ENCODE measurements at regions not wholly inside any gene's neighbourhood (a gene's known extent, or its start where the extent isn't known, plus 50 kb on each side); places are given as distances from the start of the nearest gene placed in this dataset.

DNA sequence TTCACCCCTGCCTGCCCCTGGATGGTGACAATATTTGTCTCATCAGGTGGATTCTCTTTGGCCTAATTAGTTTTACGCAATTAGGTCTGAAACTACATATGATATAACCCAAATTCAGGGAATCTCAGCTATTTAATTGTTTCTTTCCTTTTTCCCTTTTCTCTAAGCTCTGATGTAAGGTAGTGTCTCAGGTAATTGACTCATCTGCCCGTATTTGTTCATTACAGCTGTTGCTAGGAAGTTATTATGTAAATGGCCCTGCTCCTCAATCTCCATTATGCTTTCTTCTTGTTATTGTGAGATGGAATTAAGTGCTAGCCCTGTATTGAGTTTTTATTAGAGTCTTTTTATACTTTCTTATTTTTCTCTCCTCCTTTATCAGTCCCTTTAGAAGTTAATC is 378.2 kb upstream of the ARID1B start:
- TF ChIP-seq POLR2AphosphoS5 (IDR thresholded peaks at IDR 0.05) (no peak), POLR2A (IDR thresholded peaks at IDR 0.05) (no peak), EP300 (IDR thresholded peaks at IDR 0.05; ENCODE audit: low read depth) (no peak)
- TF ChIP-seq, protein P1, sequence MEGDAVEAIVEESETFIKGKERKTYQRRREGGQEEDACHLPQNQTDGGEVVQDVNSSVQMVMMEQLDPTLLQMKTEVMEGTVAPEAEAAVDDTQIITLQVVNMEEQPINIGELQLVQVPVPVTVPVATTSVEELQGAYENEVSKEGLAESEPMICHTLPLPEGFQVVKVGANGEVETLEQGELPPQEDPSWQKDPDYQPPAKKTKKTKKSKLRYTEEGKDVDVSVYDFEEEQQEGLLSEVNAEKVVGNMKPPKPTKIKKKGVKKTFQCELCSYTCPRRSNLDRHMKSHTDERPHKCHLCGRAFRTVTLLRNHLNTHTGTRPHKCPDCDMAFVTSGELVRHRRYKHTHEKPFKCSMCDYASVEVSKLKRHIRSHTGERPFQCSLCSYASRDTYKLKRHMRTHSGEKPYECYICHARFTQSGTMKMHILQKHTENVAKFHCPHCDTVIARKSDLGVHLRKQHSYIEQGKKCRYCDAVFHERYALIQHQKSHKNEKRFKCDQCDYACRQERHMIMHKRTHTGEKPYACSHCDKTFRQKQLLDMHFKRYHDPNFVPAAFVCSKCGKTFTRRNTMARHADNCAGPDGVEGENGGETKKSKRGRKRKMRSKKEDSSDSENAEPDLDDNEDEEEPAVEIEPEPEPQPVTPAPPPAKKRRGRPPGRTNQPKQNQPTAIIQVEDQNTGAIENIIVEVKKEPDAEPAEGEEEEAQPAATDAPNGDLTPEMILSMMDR (IDR thresholded peaks at IDR 0.05), result no peak
